GM12873 (cell line): ENCODE measurements at regions not wholly inside any gene's neighbourhood (a gene's known extent, or its start where the extent isn't known, plus 50 kb on each side); places are given as distances from the start of the nearest gene placed in this dataset.

Experiments
- TF ChIP-seq, protein P1 (sequence below): IDR thresholded peaks from 2 replicates; pipeline ENCODE4 v1.5.1; 2012; ENCODE audit warnings: low read depth, mild to moderate bottlenecking, moderate library complexity, low read length, control low read depth; ENCODE audit not compliant: insufficient read depth; ENCODE audit errors: missing control alignments

DNA sequence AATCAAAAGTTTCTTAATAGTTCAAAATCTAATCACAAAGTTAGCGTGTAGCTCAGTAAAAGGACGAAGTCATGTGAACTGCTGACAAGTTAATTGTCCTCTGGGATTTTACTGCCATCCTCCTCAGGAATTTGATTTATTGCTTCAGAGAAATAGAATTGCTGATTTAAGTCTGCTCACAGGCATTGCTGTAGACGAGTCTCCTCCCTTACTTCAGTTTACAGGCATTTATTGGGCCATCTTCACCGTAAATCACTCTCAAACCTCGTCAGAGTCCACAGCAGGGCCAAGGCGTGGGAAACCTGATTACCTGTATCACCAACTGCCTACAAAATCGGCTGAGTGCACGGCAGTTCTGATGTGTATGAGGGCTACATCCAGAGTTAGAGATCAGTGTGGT, 119.1 kb upstream of the PDE10A start:
- TF ChIP-seq, protein P1, sequence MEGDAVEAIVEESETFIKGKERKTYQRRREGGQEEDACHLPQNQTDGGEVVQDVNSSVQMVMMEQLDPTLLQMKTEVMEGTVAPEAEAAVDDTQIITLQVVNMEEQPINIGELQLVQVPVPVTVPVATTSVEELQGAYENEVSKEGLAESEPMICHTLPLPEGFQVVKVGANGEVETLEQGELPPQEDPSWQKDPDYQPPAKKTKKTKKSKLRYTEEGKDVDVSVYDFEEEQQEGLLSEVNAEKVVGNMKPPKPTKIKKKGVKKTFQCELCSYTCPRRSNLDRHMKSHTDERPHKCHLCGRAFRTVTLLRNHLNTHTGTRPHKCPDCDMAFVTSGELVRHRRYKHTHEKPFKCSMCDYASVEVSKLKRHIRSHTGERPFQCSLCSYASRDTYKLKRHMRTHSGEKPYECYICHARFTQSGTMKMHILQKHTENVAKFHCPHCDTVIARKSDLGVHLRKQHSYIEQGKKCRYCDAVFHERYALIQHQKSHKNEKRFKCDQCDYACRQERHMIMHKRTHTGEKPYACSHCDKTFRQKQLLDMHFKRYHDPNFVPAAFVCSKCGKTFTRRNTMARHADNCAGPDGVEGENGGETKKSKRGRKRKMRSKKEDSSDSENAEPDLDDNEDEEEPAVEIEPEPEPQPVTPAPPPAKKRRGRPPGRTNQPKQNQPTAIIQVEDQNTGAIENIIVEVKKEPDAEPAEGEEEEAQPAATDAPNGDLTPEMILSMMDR = no peak

DNA sequence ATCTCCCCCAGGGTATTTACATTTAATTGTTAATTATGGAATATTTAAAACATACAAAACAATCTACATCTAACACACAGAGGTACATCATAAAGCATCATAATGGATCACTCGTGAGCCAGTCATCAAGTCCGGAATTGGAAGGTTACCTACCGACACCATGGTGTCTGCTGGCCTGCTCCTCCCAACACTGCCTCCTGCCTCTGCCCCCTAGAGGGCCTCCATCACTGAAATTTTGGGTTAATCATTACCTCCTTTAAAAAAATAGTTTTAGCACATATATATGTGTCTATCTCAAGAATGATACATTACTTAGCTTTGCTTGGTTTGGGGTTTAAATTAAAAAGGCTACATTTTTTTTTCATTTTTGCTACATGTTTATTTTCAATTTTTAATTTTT, 114.6 kb upstream of the PDE10A start:
- TF ChIP-seq, protein P1 = no peak

DNA sequence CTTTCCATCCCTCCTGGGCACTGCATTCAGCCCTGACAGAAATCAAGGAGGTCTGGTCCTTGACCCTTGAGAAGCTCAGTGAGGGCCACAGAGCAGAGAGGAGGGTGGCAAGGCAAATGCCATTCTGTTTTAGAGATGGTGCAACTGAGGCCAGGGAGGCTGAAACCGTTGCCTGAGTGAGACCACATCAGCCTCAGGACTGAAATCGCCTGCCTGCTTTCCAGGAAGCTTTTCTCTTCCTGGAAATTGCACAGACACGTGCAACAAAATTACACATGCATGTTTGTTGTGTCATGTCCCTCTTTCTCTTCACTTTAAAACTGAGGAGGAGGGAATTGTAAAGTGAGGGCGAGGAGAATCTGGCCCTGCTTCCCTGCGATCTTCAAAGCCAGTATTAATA, 113.7 kb upstream of the PDE10A start:
- TF ChIP-seq, protein P1 = no peak

DNA sequence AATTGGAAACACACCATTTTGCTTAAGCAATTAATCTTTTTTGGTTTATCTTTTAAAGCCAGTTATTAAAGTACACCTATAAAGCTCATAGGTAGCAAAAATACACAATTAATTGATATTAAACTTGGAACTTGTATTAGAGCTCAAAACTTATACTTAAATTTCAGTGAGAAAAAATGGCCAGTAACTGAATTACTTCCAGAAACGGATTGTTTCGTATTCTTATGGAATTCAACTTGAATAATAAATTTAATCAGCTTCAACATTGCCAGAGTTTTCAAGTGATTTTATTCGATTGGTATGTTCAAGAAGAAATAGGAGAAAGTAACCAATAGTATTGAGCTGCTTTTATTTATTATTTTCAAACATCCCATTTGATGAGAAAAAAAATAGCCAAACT, 112.7 kb upstream of the PDE10A start:
- TF ChIP-seq, protein P1 = no peak

DNA sequence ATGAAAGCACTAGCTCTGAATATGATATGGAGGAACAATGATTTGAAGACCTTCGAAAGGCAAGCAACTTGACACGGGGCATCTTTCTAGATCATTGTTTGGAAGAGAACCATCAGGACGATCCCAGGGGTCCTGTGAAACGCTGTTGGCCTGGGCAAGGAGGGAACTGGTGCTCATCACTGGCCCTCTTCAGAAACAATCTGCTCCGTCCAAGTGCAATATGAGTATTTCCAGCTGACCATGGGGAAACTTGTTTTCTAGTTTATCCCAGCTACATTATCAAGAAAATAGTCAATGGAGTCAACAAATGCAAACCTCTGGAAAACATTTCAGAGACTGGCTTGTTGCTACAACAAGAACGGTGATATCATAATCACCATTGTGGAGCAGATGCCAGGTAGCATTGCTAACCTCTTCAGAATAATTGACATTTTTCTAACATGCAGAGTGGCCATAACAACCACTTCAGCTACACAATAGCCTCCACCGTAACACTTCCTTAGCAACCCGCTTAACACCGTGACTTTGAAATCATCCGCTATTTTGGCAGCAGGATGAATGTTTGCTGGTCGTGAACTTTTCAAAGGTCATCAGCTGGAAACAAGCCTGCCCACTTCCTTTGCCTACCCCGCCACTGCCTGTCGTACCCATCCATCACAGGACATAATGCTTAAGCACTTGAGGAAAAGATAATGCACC, 112.0 kb upstream of the PDE10A start:
- TF ChIP-seq, protein P1 = no peak

DNA sequence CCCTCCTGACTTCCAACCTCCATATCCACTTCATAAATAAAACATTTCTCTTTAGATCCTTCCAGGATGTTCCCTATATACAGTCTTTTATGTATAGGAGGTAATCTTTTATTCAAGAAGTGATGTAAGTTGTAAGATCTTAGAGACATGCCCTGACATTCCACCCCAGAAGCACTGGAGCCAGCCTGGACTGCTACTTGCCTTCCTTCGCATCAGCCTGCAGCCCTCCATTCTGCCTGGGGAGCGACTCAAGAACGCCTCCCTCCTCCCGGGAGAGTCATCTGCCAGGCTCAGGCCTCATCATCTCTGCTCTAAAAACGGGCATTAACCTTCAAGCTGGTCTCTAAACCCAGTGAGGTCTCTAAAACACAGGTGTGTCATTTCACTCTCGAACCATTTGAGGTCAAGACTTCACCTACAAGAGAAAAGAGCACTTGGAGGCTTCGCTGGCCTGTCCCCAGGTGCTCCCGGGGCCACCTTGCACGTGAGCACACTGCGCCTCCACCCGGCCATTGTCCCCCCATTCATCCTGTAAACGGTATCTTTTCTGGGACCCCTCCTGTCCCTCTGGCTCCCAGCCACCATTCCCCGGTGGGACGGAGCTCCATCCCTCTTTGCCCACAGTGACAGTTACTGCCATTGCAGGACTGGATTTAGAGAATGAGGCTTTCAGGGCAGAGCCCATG, 107.5 kb upstream of the PDE10A start:
- TF ChIP-seq, protein P1 = no peak

DNA sequence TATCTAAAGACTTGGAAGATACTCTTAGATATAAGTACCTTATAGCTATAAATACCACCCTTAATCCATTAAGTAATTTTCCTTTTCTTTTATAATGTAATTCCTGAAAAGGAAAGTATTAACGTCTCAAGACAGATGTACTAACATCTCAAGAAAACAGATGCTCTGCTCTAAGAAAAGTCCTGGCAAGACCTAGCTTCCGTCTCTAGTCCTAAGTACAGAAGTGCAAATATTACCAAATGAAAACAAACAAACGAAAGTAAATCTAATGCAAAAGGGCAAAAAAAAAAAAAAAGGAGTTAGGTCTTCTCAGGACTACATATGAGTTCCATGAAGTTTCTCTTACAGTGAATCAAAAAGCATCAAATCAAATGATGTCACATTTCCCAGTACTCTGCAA, 106.8 kb upstream of the PDE10A start:
- TF ChIP-seq, protein P1 = no peak
